ENCODE measurements at regions not wholly inside any gene's neighbourhood (a gene's known extent, or its start where the extent isn't known, plus 50 kb on each side); places are given as distances from the start of the nearest gene placed in this dataset.

GRCh38 chr1:30213936-30214335 is 509.4 kb downstream of the MATN1 start:
- no peak for TF ChIP-seq CTCF (IDR thresholded peaks at IDR 0.05; ENCODE audit: insufficient read depth, low read depth, low read length)
- TF ChIP-seq EZH2 (IDR thresholded peaks at IDR 0.05; ENCODE audit: insufficient read depth, low read length), result no peak
